ENCODE measurements at regions not wholly inside any gene's neighbourhood (a gene's known extent, or its start where the extent isn't known, plus 50 kb on each side); places are given as distances from the start of the nearest gene placed in this dataset.
"Not testable (repeated sequence)": the region's sequence is repeated elsewhere in the genome, so short reads cannot be mapped to it uniquely, and the experiment has no call there.

DNA sequence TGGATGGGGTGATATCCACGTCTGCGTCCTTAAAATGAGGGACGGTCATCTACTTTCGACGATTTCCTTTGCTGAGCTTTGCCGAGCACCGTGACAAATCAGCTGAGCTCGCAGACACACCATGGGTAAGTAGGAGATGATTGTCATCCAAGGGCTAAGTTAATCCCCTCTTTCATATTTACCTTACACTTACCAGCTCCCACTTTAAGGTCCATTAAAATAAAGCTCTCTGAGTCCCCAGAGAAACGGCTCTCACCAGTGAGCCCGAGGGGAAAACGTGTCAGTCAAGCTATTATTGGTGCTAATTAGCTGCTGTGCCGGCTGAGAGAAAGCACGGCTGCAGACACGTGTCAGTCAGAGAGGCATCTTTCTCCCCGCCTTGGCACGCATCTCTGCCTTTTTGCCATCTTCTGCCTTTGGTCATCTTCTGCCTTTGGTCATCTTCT, 72.2 kb downstream of the CRLF2 start:
- TF ChIP-seq, protein P1, sequence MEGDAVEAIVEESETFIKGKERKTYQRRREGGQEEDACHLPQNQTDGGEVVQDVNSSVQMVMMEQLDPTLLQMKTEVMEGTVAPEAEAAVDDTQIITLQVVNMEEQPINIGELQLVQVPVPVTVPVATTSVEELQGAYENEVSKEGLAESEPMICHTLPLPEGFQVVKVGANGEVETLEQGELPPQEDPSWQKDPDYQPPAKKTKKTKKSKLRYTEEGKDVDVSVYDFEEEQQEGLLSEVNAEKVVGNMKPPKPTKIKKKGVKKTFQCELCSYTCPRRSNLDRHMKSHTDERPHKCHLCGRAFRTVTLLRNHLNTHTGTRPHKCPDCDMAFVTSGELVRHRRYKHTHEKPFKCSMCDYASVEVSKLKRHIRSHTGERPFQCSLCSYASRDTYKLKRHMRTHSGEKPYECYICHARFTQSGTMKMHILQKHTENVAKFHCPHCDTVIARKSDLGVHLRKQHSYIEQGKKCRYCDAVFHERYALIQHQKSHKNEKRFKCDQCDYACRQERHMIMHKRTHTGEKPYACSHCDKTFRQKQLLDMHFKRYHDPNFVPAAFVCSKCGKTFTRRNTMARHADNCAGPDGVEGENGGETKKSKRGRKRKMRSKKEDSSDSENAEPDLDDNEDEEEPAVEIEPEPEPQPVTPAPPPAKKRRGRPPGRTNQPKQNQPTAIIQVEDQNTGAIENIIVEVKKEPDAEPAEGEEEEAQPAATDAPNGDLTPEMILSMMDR (conservative IDR thresholded peaks at IDR 0.05): no peak
- peak overlapping the region; percentile 19 for H3K27ac Mint-ChIP-seq (ENCODE audit: unreplicated experiment)
- H3K9me3 Mint-ChIP-seq: peaks cover 5% of the 10 kb centered on the region
- no peaks in the 10 kb centered on the region for H3K27me3 Mint-ChIP-seq (ENCODE audit: low read depth)
- peaks cover 7% of the 10 kb centered on the region for H3K4me1 Mint-ChIP-seq
- H3K36me3 Mint-ChIP-seq (ENCODE audit: low read depth): no peaks in the 10 kb centered on the region
- H3K4me3 Mint-ChIP-seq: no peak overlapping the region
- DNase-seq (ENCODE audit: low read depth, low spot score): no peak

DNA sequence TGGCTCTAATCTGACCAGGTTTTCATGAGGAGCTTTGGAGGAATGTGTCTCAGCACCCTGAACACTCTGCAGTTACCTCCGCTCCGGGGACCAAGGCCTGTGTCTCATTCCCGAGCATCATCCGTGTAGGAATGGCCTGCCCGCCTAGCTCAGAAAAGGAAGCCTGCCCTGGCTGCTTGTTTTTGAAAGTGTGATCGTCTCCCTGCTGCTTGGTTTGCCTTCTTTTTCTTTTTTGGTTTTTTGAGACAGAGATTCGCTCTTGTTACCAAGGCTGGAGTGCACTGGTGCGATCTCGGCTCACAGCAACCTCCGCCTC, 73.3 kb downstream of the CRLF2 start:
- Mint-ChIP-seq H3K4me1 (peaks cover 7% of the 10 kb centered on the region), H3K9me3 (peaks cover 5% of the 10 kb centered on the region), H3K27me3 (ENCODE audit: low read depth) (no peaks in the 10 kb centered on the region), H3K27ac (ENCODE audit: unreplicated experiment) (no peak overlapping the region), H3K4me3 (no peak overlapping the region), H3K36me3 (ENCODE audit: low read depth) (no peaks in the 10 kb centered on the region)
- DNase-seq (ENCODE audit: low read depth, low spot score): no peak
- TF ChIP-seq, protein P1 (conservative IDR thresholded peaks at IDR 0.05): no peak

DNA sequence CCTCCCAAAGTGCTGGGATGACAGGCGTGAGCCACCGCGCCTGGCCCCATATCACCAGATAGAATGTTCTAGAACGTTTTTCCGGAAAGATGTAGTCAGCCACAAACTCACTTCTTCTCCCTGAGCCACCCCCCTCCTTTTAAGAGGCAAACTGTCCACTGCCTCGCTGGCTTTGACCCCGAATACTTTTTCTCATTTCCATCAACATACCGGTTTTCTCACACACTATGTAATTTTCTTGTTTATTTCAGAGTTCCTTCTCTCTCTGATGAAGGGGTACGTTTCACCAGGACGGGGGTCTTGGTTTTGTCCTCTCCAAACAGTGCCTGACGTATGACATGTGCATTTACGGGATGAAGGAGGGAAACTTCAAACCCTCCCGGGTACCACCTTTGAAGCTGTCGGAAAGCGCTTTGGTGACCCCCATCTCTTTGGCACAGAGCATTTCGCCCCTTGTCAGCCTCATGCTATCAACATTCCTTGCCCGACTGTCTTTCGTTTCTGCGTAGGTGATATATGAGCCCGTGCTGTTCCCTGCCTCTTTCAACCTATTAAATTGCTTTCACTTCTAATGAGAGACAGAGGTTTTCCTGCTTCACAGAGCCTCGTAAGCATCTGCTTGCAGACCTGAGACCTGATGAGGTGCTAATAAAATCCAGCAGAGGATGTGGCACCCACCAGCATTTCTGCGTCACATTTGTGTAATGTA, 73.8 kb downstream of the CRLF2 start:
- H3K36me3 Mint-ChIP-seq (ENCODE audit: low read depth): no peaks in the 10 kb centered on the region
- peaks cover 7% of the 10 kb centered on the region for H3K4me1 Mint-ChIP-seq
- H3K9me3 Mint-ChIP-seq: peaks cover 5% of the 10 kb centered on the region
- no peak overlapping the region for H3K4me3 Mint-ChIP-seq
- no peaks in the 10 kb centered on the region for H3K27me3 Mint-ChIP-seq (ENCODE audit: low read depth)
- H3K27ac Mint-ChIP-seq (ENCODE audit: unreplicated experiment): no peak overlapping the region
- no peak for DNase-seq (ENCODE audit: low read depth, low spot score)
- TF ChIP-seq, protein P1 (conservative IDR thresholded peaks at IDR 0.05): no peak

DNA sequence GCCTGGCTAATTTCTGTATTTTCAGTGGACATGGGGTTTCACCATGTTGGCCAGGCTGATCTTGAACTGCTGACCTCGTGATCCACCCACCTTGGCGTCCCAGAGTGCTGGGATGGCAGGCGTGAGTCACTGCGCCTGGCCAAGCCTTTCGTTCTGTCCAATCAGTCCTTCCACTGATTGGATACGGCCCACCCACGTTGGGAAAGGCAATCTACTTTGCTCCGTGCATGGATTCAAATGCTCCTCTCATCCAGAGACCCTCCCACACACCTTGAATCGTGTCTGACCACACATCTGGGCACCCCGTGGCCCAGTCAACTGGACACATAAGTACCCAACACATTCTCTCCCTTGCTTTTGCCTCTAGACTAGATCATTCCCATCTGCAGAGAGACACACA, 74.9 kb downstream of the CRLF2 start:
- H3K27me3 Mint-ChIP-seq (ENCODE audit: low read depth): no peaks in the 10 kb centered on the region
- no peaks in the 10 kb centered on the region for H3K36me3 Mint-ChIP-seq (ENCODE audit: low read depth)
- H3K4me1 Mint-ChIP-seq: peaks cover 7% of the 10 kb centered on the region
- no peak overlapping the region for H3K4me3 Mint-ChIP-seq
- H3K9me3 Mint-ChIP-seq: peaks cover 5% of the 10 kb centered on the region
- no peak for DNase-seq (ENCODE audit: low read depth, low spot score)
- no peak overlapping the region for H3K27ac Mint-ChIP-seq (ENCODE audit: unreplicated experiment)
- TF ChIP-seq, protein P1 (conservative IDR thresholded peaks at IDR 0.05): no peak

DNA sequence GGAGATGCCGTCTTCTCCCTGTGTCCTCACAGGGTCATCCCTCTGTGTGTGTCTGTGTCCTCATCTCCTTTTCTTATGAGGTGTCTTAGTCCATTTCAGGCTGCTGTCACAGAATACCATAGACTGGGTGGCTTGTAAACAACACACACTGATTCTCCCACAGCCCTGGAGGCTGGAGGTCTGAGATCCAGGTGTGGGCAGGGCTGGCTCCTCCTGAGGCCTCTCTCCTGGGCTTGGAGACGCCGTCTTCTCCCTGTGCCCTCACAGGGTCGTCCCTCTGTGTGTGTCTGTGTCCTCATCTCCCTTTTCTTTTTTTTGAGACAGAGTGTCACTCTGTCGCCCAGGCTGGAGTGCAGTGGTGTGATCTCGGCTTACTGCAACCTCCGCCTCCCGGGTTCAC, 75.9 kb downstream of the CRLF2 start:
- not testable (repeated sequence) for H3K4me3 Mint-ChIP-seq; H3K27ac Mint-ChIP-seq (ENCODE audit: unreplicated experiment); H3K4me1 Mint-ChIP-seq; H3K9me3 Mint-ChIP-seq; DNase-seq (ENCODE audit: low read depth, low spot score); H3K27me3 Mint-ChIP-seq (ENCODE audit: low read depth); H3K36me3 Mint-ChIP-seq (ENCODE audit: low read depth)

DNA sequence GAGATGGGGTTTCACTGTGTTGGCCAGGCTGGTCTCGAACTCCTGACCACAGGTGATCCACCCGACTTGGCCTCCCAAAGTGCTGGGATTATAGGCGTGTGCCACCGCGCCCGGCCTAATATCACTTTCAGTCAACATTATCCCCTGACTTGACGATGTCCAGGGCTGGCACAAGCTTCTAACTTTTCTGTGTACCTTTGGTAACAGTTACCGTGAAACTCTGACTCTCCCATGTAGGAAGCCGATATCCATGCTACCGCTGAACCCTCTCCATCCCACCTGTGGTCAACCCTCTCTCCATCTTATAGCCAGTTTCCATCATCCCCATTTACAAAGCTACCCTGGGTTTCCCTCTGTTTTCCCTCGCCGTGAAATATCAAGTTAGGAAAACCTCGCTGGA, 77.5 kb downstream of the CRLF2 start:
- H3K27ac Mint-ChIP-seq (ENCODE audit: unreplicated experiment): no peak overlapping the region
- no peaks in the 10 kb centered on the region for H3K4me1 Mint-ChIP-seq
- no peak for DNase-seq (ENCODE audit: low read depth, low spot score)
- TF ChIP-seq, protein P1 (conservative IDR thresholded peaks at IDR 0.05): no peak
- H3K36me3 Mint-ChIP-seq (ENCODE audit: low read depth): no peaks in the 10 kb centered on the region
- H3K27me3 Mint-ChIP-seq (ENCODE audit: low read depth): no peaks in the 10 kb centered on the region
- peaks cover 5% of the 10 kb centered on the region for H3K9me3 Mint-ChIP-seq
- no peak overlapping the region for H3K4me3 Mint-ChIP-seq
